ENCODE measurements at regions not wholly inside any gene's neighbourhood (a gene's known extent, or its start where the extent isn't known, plus 50 kb on each side); places are given as distances from the start of the nearest gene placed in this dataset.
"Not testable (repeated sequence)": the region's sequence is repeated elsewhere in the genome, so short reads cannot be mapped to it uniquely, and the experiment has no call there.

GRCh38 chrX:915427-916229 is 285.0 kb downstream of the SHOX start:
- H3K27ac Mint-ChIP-seq = no peak overlapping the region
- peak in 1 of 2 donors; percentile 77 for ATAC-seq
- POLR2A ChIA-PET = no interaction called here
- peaks cover 0 to 5% (median 0%) of the 10 kb centered on the region in 9 donors for H3K9me3 Mint-ChIP-seq
- peak in 4 of 10 donors; percentile 28 to 65 (median 58) for DNase-seq
- H3K36me3 Mint-ChIP-seq = no peaks in the 10 kb centered on the region
- no peak overlapping the region for H3K4me3 Mint-ChIP-seq
- H3K27me3 Mint-ChIP-seq = peaks cover 0 to 9% (median 6%) of the 10 kb centered on the region in 5 donors
- no peaks in the 10 kb centered on the region for H3K4me1 Mint-ChIP-seq

- Mint-ChIP-seq H3K36me3 (no peaks in the 10 kb centered on the region), H3K9me3 (peaks cover 0 to 4% (median 0%) of the 10 kb centered on the region in 9 donors), H3K4me1 (no peaks in the 10 kb centered on the region), H3K27me3 (peaks cover 0 to 9% (median 6%) of the 10 kb centered on the region in 5 donors), H3K27ac (peak overlapping the region in 1 of 10 donors; percentile 8), H3K4me3 (no peak overlapping the region)
- POLR2A ChIA-PET = no interaction called here
- DNase-seq = no peak
- ATAC-seq = no peak
Observed at GRCh38 chrX:914206-914605, 283.6 kb downstream of the SHOX start.

GRCh38 chrX:912677-913076 is 282.1 kb downstream of the SHOX start:
- peak overlapping the region in 1 of 10 donors; percentile 30 for H3K4me3 Mint-ChIP-seq
- peaks cover 0 to 6% (median 0%) of the 10 kb centered on the region in 9 donors for H3K9me3 Mint-ChIP-seq
- no peaks in the 10 kb centered on the region for H3K4me1 Mint-ChIP-seq
- ATAC-seq (no peak), DNase-seq (peak in 2 of 10 donors; percentile 10 to 17)
- H3K36me3 Mint-ChIP-seq = no peaks in the 10 kb centered on the region
- H3K27ac Mint-ChIP-seq = peak overlapping the region in 1 of 10 donors; percentile 92
- peaks cover 0 to 9% (median 7%) of the 10 kb centered on the region in 5 donors for H3K27me3 Mint-ChIP-seq
- POLR2A ChIA-PET = no interaction called here

- H3K27me3 Mint-ChIP-seq = peaks cover 0 to 15% (median 9%) of the 10 kb centered on the region in 5 donors
- H3K27ac Mint-ChIP-seq, POLR2A ChIA-PET, H3K9me3 Mint-ChIP-seq, ATAC-seq, H3K36me3 Mint-ChIP-seq, H3K4me1 Mint-ChIP-seq, H3K4me3 Mint-ChIP-seq: not testable (repeated sequence)
- DNase-seq = peak in 1 of 10 donors; percentile 11
Observed at GRCh38 chrX:909068-909467, 278.5 kb downstream of the SHOX start.

- Mint-ChIP-seq H3K27ac (no peak overlapping the region), H3K4me1 (no peaks in the 10 kb centered on the region), H3K36me3 (peaks cover 0 to 9% (median 0%) of the 10 kb centered on the region in 3 donors), H3K9me3 (peaks cover 0 to 14% (median 6%) of the 10 kb centered on the region in 9 donors), H3K27me3 (peaks cover 0 to 17% (median 4%) of the 10 kb centered on the region in 5 donors), H3K4me3 (no peak overlapping the region)
- POLR2A ChIA-PET = no interaction called here
- no peak for ATAC-seq
- no peak for DNase-seq
Observed at GRCh38 chrX:906586-906985, 276.0 kb downstream of the SHOX start.

GRCh38 chrX:905848-906566 is 275.4 kb downstream of the SHOX start:
- DNase-seq = no peak
- peak overlapping the region in 1 of 10 donors; percentile 65 for H3K27ac Mint-ChIP-seq
- H3K36me3 Mint-ChIP-seq = peaks cover 0 to 9% (median 0%) of the 10 kb centered on the region in 3 donors
- peaks cover 0 to 14% (median 6%) of the 10 kb centered on the region in 9 donors for H3K9me3 Mint-ChIP-seq
- no peak for ATAC-seq
- POLR2A ChIA-PET = no interaction called here
- peaks cover 0 to 17% (median 4%) of the 10 kb centered on the region in 5 donors for H3K27me3 Mint-ChIP-seq
- H3K4me3 Mint-ChIP-seq = no peak overlapping the region
- H3K4me1 Mint-ChIP-seq = no peaks in the 10 kb centered on the region

- Mint-ChIP-seq H3K36me3 (peaks cover 0 to 9% (median 0%) of the 10 kb centered on the region in 3 donors), H3K27me3 (peaks cover 0 to 26% (median 6%) of the 10 kb centered on the region in 5 donors), H3K4me3 (no peak overlapping the region), H3K9me3 (peaks cover 0 to 25% (median 9%) of the 10 kb centered on the region in 9 donors), H3K4me1 (no peaks in the 10 kb centered on the region), H3K27ac (no peak overlapping the region)
- DNase-seq (peak in 1 of 10 donors; percentile 3), ATAC-seq (no peak)
- POLR2A ChIA-PET = no interaction called here
Observed at GRCh38 chrX:903116-903515, 272.5 kb downstream of the SHOX start.

GRCh38 chrX:896256-896655 is 265.7 kb downstream of the SHOX start:
- POLR2A ChIA-PET = no interaction called here
- Mint-ChIP-seq H3K27ac (no peak overlapping the region), H3K9me3 (peaks cover 21 to 76% (median 40%) of the 10 kb centered on the region in 9 donors), H3K27me3 (peaks cover 0 to 14% (median 3%) of the 10 kb centered on the region in 5 donors), H3K36me3 (peaks cover 0 to 25% (median 0%) of the 10 kb centered on the region in 3 donors), H3K4me3 (no peak overlapping the region), H3K4me1 (no peaks in the 10 kb centered on the region)
- ATAC-seq (no peak), DNase-seq (no peak)

GRCh38 chrX:889966-890651 is 259.5 kb downstream of the SHOX start:
- Mint-ChIP-seq H3K36me3 (peaks cover 0 to 25% (median 7%) of the 10 kb centered on the region in 3 donors), H3K9me3 (peaks cover 15 to 68% (median 35%) of the 10 kb centered on the region in 9 donors), H3K4me1 (no peaks in the 10 kb centered on the region), H3K27ac (no peak overlapping the region), H3K4me3 (no peak overlapping the region), H3K27me3 (peaks cover 0 to 5% (median 0%) of the 10 kb centered on the region in 5 donors)
- no peak for ATAC-seq
- no peak for DNase-seq
- POLR2A ChIA-PET = no interaction called here

- POLR2A ChIA-PET, H3K27ac Mint-ChIP-seq, H3K4me1 Mint-ChIP-seq, ATAC-seq, H3K36me3 Mint-ChIP-seq, H3K4me3 Mint-ChIP-seq, DNase-seq: not testable (repeated sequence)
- Mint-ChIP-seq H3K9me3 (peaks cover 7 to 55% (median 16%) of the 10 kb centered on the region in 9 donors), H3K27me3 (peaks cover 4 to 18% (median 12%) of the 10 kb centered on the region in 5 donors)
Observed at GRCh38 chrX:887724-888123, 257.1 kb downstream of the SHOX start.

- no peak overlapping the region for H3K4me3 Mint-ChIP-seq
- DNase-seq (no peak), ATAC-seq (no peak)
- H3K9me3 Mint-ChIP-seq = peaks cover 0 to 22% (median 7%) of the 10 kb centered on the region in 9 donors
- H3K27me3 Mint-ChIP-seq = peaks cover 3 to 30% (median 20%) of the 10 kb centered on the region in 5 donors
- H3K27ac Mint-ChIP-seq = peak overlapping the region in 1 of 10 donors; percentile 71
- H3K36me3 Mint-ChIP-seq = peaks cover 0 to 4% (median 3%) of the 10 kb centered on the region in 3 donors
- H3K4me1 Mint-ChIP-seq = peaks cover 0 to 14% (median 0%) of the 10 kb centered on the region in 4 donors
- POLR2A ChIA-PET = no interaction called here
Observed at GRCh38 chrX:883588-883987, 253.0 kb downstream of the SHOX start.
